ENCODE measurements at regions not wholly inside any gene's neighbourhood (a gene's known extent, or its start where the extent isn't known, plus 50 kb on each side); places are given as distances from the start of the nearest gene placed in this dataset.

DNA sequence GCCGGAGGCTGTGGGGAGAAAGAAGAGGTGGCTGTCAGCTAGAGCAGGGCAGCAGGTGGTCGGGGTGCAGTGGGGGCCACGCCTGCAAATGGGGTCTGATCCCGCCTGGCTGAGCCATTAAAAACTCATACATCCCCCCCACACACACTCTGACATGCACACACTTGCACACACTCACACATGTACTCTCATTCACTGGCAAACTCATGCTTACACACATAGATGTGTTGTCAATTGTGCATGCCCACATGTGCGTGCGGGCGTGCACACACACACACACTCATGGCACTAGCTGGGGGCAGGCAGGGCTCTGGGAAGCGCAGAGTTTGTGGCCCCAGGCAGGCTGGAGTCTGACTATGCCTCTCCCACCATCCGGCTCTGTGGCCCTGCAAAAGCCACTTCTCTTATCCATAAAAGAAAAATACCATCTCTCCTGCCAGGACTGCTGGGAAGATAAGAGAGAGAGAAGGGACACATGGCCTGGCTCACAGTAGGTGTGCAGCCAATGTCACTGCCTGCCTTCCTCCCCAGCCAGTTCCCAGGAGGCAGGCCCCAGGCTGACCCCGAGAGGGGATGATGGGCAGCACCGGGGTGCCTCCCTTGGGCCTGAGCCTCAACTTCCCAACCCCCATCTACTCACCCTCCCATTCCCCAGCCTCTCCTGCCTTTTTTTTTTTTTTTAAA is 163.5 kb upstream of the LINGO1 start:
- no peak overlapping the region for H3K4me3 ChIP-seq
- TF ChIP-seq EP300 (IDR thresholded peaks at IDR 0.05) (no peak), POLR2A (IDR thresholded peaks at IDR 0.05) (no peak), CTCF (IDR thresholded peaks at IDR 0.05) (no peak)
- H3K4me1 ChIP-seq = no peaks in the 10 kb centered on the region
- H3K27me3 ChIP-seq = peaks cover 0 to 11% of the 10 kb centered on the region in 2 donors
- H3K27ac ChIP-seq = no peak overlapping the region
- WGBS, 2 donors = 71 to 74% methylated on average over 11 of the region's 11 CpGs
- DNase-seq (ENCODE audit: low spot score in 2 of 2) = no peak
- H3K36me3 ChIP-seq = no peaks in the 10 kb centered on the region
- no peaks in the 10 kb centered on the region for H3K9me3 ChIP-seq

GRCh38 chr15:77795446-77795845 is 162.7 kb upstream of the LINGO1 start:
- TF ChIP-seq POLR2A (IDR thresholded peaks at IDR 0.05) (no peak), CTCF (IDR thresholded peaks at IDR 0.05) (no peak), EP300 (IDR thresholded peaks at IDR 0.05) (no peak)
- H3K4me1 ChIP-seq = no peaks in the 10 kb centered on the region
- no peaks in the 10 kb centered on the region for H3K36me3 ChIP-seq
- H3K27ac ChIP-seq = no peak overlapping the region
- no peak for DNase-seq (ENCODE audit: low spot score in 2 of 2)
- peaks cover 0 to 13% of the 10 kb centered on the region in 2 donors for H3K27me3 ChIP-seq
- no peaks in the 10 kb centered on the region for H3K9me3 ChIP-seq
- no peak overlapping the region for H3K4me3 ChIP-seq
- 63 to 80% methylated on average over 7 to 8 of the region's 10 CpGs for WGBS, 2 donors

- Histone ChIP-seq H3K9me3 (no peaks in the 10 kb centered on the region), H3K4me1 (no peaks in the 10 kb centered on the region), H3K27ac (no peak overlapping the region), H3K36me3 (no peaks in the 10 kb centered on the region), H3K27me3 (peaks cover 0 to 22% of the 10 kb centered on the region in 2 donors), H3K4me3 (no peak overlapping the region)
- TF ChIP-seq POLR2A (IDR thresholded peaks at IDR 0.05) (no peak), CTCF (IDR thresholded peaks at IDR 0.05) (no peak), EP300 (IDR thresholded peaks at IDR 0.05) (no peak)
- 66 to 82% methylated on average over 9 of the region's 9 CpGs for WGBS, 2 donors
- DNase-seq (ENCODE audit: low spot score in 2 of 2) = no peak
These were observed 159.2 kb upstream of the LINGO1 start for GRCh38 chr15:77791941-77792340.

- Histone ChIP-seq H3K36me3 (no peaks in the 10 kb centered on the region), H3K4me1 (no peaks in the 10 kb centered on the region), H3K4me3 (no peak overlapping the region), H3K27me3 (peaks cover 0 to 33% of the 10 kb centered on the region in 2 donors), H3K9me3 (no peaks in the 10 kb centered on the region), H3K27ac (no peak overlapping the region)
- no peak for DNase-seq (ENCODE audit: low spot score in 2 of 2)
- TF ChIP-seq EP300 (IDR thresholded peaks at IDR 0.05) (no peak), POLR2A (IDR thresholded peaks at IDR 0.05) (no peak), CTCF (IDR thresholded peaks at IDR 0.05) (no peak)
- whole genome bisulfite sequencing, 2 donors = 56 to 60% methylated on average over 3 of the region's 3 CpGs
These were observed 157.8 kb upstream of the LINGO1 start for GRCh38 chr15:77790481-77790880.

GRCh38 chr15:77786956-77787355 is 154.2 kb upstream of the LINGO1 start:
- Histone ChIP-seq H3K4me3 (no peak overlapping the region), H3K4me1 (no peaks in the 10 kb centered on the region), H3K27ac (no peak overlapping the region), H3K9me3 (no peaks in the 10 kb centered on the region), H3K27me3 (peaks cover 0 to 30% of the 10 kb centered on the region in 2 donors), H3K36me3 (no peaks in the 10 kb centered on the region)
- no peak for DNase-seq (ENCODE audit: low spot score in 2 of 2)
- TF ChIP-seq EP300 (IDR thresholded peaks at IDR 0.05) (no peak), CTCF (IDR thresholded peaks at IDR 0.05) (no peak), POLR2A (IDR thresholded peaks at IDR 0.05) (no peak)
- 81 to 83% methylated on average over 7 to 9 of the region's 12 CpGs for WGBS, 2 donors

Data from tibial nerve (tissue), 4 donors.